ENCODE measurements at regions not wholly inside any gene's neighbourhood (a gene's known extent, or its start where the extent isn't known, plus 50 kb on each side); places are given as distances from the start of the nearest gene placed in this dataset.

GRCh38 chr13:106987427-106987785, 419.5 kb upstream of the ARGLU1 start:
- DNase-seq, result no peak

DNA sequence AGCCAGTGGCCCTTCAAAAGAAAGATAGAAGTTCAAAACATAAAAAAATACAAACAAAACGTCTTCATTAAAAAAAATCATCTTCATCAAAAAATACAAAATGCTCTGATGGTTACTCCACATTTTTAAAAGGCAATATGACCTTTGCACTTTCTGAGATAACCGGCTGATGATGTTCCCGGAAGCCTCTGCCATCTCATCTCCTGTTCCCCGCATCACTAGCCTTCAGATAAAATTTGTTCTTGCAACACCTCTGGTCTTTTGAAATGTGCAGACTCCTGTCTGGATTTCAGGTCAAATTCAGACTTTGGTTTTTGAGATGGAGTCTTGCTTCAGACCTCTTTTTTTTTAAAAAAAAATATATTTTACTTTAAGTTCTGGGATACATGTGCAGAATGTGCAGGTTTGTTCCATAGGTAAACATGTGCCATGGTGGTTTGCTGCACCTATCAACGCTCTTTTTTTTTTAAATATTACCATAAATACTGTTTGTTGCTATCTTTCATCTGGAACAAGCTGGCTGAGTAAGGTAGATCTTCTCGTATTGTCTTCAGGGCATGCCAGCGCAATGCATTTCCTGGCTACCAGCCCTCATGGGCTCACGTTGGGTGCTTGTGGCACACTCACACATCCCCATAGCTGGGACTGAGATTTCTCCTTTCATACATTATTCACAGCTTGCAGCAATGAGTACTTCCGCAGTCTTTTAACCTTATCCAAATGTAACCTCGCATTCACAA, 418.9 kb upstream of the ARGLU1 start:
- no peak for DNase-seq

GRCh38 chr13:106986033-106986484, 418.1 kb upstream of the ARGLU1 start:
- no peak for DNase-seq

- no peak for DNase-seq
Measured at GRCh38 chr13:106985481-106985880, 417.5 kb upstream of the ARGLU1 start.

- no peak for DNase-seq
Measured at GRCh38 chr13:106981051-106981450, 413.1 kb upstream of the ARGLU1 start.

GRCh38 chr13:106967391-106967790, 399.5 kb upstream of the ARGLU1 start:
- DNase-seq, result no peak

- DNase-seq, result no peak
Measured at GRCh38 chr13:106963151-106963550, 395.2 kb upstream of the ARGLU1 start.

GRCh38 chr13:106961651-106962050, 393.7 kb upstream of the ARGLU1 start:
- no peak for DNase-seq

GRCh38 chr13:106961216-106961615, 393.3 kb upstream of the ARGLU1 start:
- no peak for DNase-seq

DNA sequence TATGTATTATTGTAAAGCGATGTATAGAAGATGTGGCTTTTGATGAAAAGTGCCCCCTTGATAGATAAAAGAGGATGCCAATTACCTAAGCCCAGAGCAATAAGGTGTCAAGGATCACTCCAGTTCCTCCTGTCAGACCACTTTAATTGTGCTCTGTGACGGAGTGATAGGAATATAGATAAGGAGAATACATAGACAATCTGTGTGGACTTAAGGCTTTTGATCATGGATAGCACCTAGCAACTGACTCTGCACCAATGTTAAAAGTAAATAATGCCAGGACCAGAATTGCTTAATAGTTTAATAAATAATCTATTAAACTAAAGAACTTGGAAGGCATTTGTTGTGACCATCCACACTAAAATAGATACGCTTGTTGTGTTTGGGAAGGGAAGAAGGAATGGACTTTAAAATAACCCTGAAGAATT, 390.7 kb upstream of the ARGLU1 start:
- no peak for DNase-seq

DNA sequence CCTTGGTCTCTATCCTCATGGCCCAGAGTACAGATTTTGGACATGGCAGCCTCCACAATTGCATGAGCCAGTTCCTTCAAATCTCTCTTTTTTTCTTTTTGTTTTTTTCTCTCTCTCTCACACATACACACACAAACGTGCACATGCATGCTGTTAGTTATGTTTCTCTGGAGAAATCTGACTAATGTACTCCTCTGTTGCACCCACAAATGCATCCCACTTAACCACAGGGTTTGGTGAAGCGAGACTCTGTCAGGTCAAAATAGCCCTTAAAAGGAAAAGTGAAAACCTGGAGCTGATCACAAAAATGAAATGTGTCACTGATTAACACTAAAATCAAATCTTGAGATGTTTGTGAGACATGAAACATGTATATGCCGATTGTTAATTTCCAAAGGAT, 374.6 kb upstream of the ARGLU1 start:
- DNase-seq, result no peak

DNA sequence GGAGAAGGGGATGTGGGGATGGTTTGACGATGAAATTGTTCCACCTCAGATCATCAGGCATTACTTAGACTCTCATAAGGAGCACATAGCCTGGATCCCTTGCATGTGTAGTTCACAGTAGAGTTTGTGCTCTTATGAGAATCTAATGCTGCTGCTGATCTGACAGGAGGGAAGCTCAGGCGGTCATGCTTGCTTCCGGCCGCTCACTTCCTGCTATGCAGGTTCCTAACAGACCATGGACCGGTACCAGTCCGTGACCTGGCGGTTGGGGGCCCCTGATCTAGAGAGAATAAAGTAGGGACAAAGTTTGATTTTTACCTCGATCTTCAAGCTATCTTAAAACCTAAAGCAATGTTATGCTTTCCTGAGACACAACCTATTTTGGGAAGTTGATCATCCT, 373.8 kb upstream of the ARGLU1 start:
- no peak for DNase-seq

DNA sequence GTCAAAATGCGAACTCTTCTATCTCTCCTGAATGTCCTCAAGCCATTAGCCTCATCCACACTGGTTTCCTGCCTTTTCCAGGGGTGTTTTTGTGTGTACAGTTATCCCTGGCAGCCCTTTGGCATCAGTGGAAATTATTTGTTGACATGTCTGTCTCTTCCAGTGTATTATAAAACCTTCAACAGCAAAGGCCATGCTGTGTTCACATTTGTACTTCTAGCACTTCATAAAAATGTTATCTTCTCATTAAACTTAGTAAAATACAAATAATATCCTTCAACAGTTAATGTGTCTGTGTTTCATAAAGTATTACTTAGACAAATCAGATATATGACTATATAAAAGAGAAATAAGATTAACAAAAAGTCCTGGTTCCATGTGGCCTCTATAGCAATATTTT, 359.5 kb upstream of the ARGLU1 start:
- no peak for DNase-seq

DNA sequence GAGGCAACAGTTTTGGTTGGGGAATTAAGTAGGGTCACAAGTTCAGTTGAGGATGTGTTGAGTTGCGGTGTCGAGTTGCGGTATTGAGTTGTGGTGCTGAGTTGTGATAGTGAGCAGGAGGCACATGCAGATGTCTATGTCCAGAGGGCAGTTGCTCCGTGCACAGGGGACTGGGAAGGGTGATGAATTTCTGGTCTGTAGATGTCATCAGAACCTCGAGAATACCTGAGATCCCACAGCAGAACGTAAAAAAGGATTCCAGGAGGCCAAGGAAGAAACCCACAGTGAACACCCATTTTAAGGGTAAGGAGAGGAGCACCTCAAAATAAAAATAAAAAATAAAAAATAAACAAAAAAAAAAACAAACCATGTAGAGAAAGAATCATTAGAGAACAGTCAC, 354.4 kb upstream of the ARGLU1 start:
- DNase-seq, result no peak

DNA sequence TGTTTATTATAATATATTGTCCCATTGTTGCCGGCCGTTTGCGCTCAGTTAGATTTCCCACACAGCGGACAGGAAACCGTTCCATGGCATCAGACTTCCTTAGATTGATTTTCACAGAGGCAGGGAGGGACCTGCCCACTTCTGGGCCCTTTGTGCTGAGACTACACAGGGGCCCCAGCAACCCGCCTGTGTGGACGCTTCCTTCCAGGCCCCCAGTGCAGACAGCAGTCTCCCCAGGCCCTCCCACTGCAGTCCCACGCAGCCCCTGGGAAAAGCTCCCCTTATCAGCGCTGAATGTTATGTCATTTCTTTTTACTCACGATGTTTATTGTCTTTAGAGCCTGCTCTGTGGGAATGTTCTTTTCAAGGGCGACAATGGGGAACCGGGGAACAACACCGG, 351.7 kb upstream of the ARGLU1 start:
- no peak for DNase-seq

DNA sequence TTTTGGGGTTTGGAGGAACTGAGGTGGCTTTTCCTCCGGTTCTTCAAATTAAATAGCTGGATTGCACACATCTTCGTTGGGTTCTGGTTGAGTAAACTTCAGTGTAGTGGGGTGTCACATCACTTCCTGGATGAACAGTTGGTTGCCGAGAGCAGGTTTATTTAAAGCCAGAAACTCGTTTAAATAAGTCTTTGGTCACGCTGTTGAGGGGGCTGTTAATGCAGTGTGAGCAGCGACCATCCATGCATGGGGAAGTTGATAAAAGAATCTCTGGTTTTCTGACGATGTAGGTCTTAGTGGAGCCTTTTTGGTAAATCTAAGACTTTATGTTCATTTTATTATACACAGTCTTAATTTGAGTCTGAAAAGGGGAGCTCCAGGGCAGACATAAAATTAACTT, 351.2 kb upstream of the ARGLU1 start:
- DNase-seq, result no peak

- no peak for DNase-seq
Measured at GRCh38 chr13:106918557-106918860, 350.6 kb upstream of the ARGLU1 start.

- peak; percentile 76 to 84 for DNase-seq
Measured at GRCh38 chr13:106917673-106918556, 350.0 kb upstream of the ARGLU1 start.

- no peak for DNase-seq
Measured at GRCh38 chr13:106917024-106917571, 349.2 kb upstream of the ARGLU1 start.

GRCh38 chr13:106916329-106916976, 348.5 kb upstream of the ARGLU1 start:
- DNase-seq, result no peak

- no peak for DNase-seq
Measured at GRCh38 chr13:106915146-106915545, 347.2 kb upstream of the ARGLU1 start.

GRCh38 chr13:106911627-106912026, 343.7 kb upstream of the ARGLU1 start:
- no peak for DNase-seq

DNA sequence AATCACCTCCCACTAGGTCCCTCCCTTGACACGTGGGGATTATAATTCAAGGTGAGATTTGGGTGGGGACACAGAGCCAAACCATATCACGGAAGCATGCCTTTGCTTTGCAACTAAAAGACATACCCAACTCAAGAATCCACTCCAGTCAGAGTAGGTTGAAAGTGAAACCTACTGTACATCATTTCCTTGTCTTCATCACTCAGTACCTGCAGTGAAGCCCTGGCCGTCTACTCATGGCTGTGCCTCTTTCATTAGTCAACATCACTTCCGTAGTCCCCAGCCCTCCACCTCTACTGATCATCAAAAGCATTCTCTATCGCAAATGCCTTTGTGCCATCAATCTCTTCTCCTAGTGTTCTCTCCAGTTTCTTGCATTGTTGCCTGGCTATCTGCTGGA, 343.1 kb upstream of the ARGLU1 start:
- no peak for DNase-seq
